ENCODE measurements at regions not wholly inside any gene's neighbourhood (a gene's known extent, or its start where the extent isn't known, plus 50 kb on each side); places are given as distances from the start of the nearest gene placed in this dataset.
A peak's percentile ranks its signal among the peaks of the same experiment; 100 is the strongest.

- H3K4me3 ChIP-seq (ENCODE audit: insufficient read depth, low read length, poor library complexity, severe bottlenecking), result no peak overlapping the region
- H3K79me2 ChIP-seq (ENCODE audit: insufficient read depth, low read length), result no peaks in the 10 kb centered on the region
- H3K4me2 ChIP-seq (ENCODE audit: low read depth, low read length, poor library complexity, severe bottlenecking), result no peak overlapping the region
- H3F3A ChIP-seq (ENCODE audit: insufficient read depth), result no peaks in the 10 kb centered on the region
- TF ChIP-seq, protein P1, sequence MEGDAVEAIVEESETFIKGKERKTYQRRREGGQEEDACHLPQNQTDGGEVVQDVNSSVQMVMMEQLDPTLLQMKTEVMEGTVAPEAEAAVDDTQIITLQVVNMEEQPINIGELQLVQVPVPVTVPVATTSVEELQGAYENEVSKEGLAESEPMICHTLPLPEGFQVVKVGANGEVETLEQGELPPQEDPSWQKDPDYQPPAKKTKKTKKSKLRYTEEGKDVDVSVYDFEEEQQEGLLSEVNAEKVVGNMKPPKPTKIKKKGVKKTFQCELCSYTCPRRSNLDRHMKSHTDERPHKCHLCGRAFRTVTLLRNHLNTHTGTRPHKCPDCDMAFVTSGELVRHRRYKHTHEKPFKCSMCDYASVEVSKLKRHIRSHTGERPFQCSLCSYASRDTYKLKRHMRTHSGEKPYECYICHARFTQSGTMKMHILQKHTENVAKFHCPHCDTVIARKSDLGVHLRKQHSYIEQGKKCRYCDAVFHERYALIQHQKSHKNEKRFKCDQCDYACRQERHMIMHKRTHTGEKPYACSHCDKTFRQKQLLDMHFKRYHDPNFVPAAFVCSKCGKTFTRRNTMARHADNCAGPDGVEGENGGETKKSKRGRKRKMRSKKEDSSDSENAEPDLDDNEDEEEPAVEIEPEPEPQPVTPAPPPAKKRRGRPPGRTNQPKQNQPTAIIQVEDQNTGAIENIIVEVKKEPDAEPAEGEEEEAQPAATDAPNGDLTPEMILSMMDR (IDR thresholded peaks at IDR 0.05; ENCODE audit: insufficient read depth, low read length, poor library complexity, severe bottlenecking), result no peak
- no peak for TF ChIP-seq EZH2phosphoT487 (conservative IDR thresholded peaks at IDR 0.05; ENCODE audit: low read length)
- H3K36me3 ChIP-seq (ENCODE audit: low read length), result no peaks in the 10 kb centered on the region
- no peak overlapping the region for H3K9ac ChIP-seq (ENCODE audit: low read length)
- H3K9me2 ChIP-seq (replicated peaks; ENCODE audit: insufficient read depth, low read length), result no peaks in the 10 kb centered on the region
- H3K27me3 ChIP-seq (ENCODE audit: low read length), result no peaks in the 10 kb centered on the region
- H3K9me3 ChIP-seq (ENCODE audit: insufficient read depth, low read length), result no peaks in the 10 kb centered on the region
- no peak overlapping the region for H3K27ac ChIP-seq (ENCODE audit: low read depth, low read length)
- H2AFZ ChIP-seq (ENCODE audit: low read depth, low read length, severe bottlenecking), result no peak overlapping the region
- H4K20me1 ChIP-seq (ENCODE audit: low read depth, low read length), result no peaks in the 10 kb centered on the region
Measured at GRCh38 chr6:139844907-139845306, 470.5 kb upstream of the CITED2 start.

DNA sequence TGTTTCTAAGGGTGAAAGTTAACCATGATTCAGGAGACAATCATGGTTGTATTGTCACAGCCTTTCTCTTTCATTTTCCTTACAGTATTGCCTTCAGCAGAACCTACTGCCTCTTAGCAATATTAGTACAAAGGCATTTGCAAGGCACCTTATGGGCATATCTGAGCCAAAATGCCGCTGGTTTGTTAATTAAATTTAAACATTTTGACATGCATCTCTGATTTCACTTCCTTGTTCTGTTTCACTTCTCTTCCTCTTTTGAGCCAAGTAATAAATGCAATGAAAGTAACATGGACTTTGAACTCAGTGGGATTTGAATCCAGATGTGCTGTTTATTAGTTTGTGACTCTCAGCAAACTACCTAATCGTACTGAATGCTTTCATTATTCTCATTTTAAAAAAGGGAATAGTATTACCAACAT is 467.4 kb upstream of the CITED2 start:
- peak overlapping the region; percentile 11; the same call in 1 of the 2 replicates for H3K27ac ChIP-seq (ENCODE audit: low read depth, low read length)
- no peaks in the 10 kb centered on the region for H3K9me2 ChIP-seq (replicated peaks; ENCODE audit: insufficient read depth, low read length)
- no peaks in the 10 kb centered on the region for H3K36me3 ChIP-seq (ENCODE audit: low read length)
- H3K4me3 ChIP-seq (ENCODE audit: insufficient read depth, low read length, poor library complexity, severe bottlenecking), result no peak overlapping the region
- no peaks in the 10 kb centered on the region for H3K79me2 ChIP-seq (ENCODE audit: insufficient read depth, low read length)
- H4K20me1 ChIP-seq (ENCODE audit: low read depth, low read length), result no peaks in the 10 kb centered on the region
- no peaks in the 10 kb centered on the region for H3K27me3 ChIP-seq (ENCODE audit: low read length)
- peak overlapping the region; percentile 57 for H2AFZ ChIP-seq (ENCODE audit: low read depth, low read length, severe bottlenecking)
- no peaks in the 10 kb centered on the region for H3F3A ChIP-seq (ENCODE audit: insufficient read depth)
- TF ChIP-seq, protein P1 (IDR thresholded peaks at IDR 0.05; ENCODE audit: insufficient read depth, low read length, poor library complexity, severe bottlenecking), result no peak
- TF ChIP-seq EZH2phosphoT487 (conservative IDR thresholded peaks at IDR 0.05; ENCODE audit: low read length), result no peak
- peak overlapping the region; percentile 40 for H3K4me2 ChIP-seq (ENCODE audit: low read depth, low read length, poor library complexity, severe bottlenecking)
- H3K9ac ChIP-seq (ENCODE audit: low read length), result no peak overlapping the region
- no peaks in the 10 kb centered on the region for H3K9me3 ChIP-seq (ENCODE audit: insufficient read depth, low read length)

- H2AFZ ChIP-seq (ENCODE audit: low read depth, low read length, severe bottlenecking), result peak overlapping the region; percentile 44
- TF ChIP-seq EZH2phosphoT487 (conservative IDR thresholded peaks at IDR 0.05; ENCODE audit: low read length), result no peak
- TF ChIP-seq, protein P1 (IDR thresholded peaks at IDR 0.05; ENCODE audit: insufficient read depth, low read length, poor library complexity, severe bottlenecking), result no peak
- H3F3A ChIP-seq (ENCODE audit: insufficient read depth), result no peaks in the 10 kb centered on the region
- H3K4me2 ChIP-seq (ENCODE audit: low read depth, low read length, poor library complexity, severe bottlenecking), result no peak overlapping the region
- no peak overlapping the region for H3K4me3 ChIP-seq (ENCODE audit: insufficient read depth, low read length, poor library complexity, severe bottlenecking)
- H3K9me2 ChIP-seq (replicated peaks; ENCODE audit: insufficient read depth, low read length), result no peaks in the 10 kb centered on the region
- H3K79me2 ChIP-seq (ENCODE audit: insufficient read depth, low read length), result no peaks in the 10 kb centered on the region
- no peaks in the 10 kb centered on the region for H4K20me1 ChIP-seq (ENCODE audit: low read depth, low read length)
- no peaks in the 10 kb centered on the region for H3K36me3 ChIP-seq (ENCODE audit: low read length)
- no peak overlapping the region for H3K27ac ChIP-seq (ENCODE audit: low read depth, low read length)
- no peaks in the 10 kb centered on the region for H3K27me3 ChIP-seq (ENCODE audit: low read length)
- H3K9ac ChIP-seq (ENCODE audit: low read length), result no peak overlapping the region
- H3K9me3 ChIP-seq (ENCODE audit: insufficient read depth, low read length), result no peaks in the 10 kb centered on the region
Measured at GRCh38 chr6:139839506-139840156, 465.2 kb upstream of the CITED2 start.
